Stimulated activated CD8-positive, alpha-beta memory T cell treated with anti-CD3 and anti-CD28 coated beads, Interleukin-4, amount 100 ng/mL, for 24 hours (primary cell): ENCODE measurements at regions not wholly inside any gene's neighbourhood (a gene's known extent, or its start where the extent isn't known, plus 50 kb on each side); places are given as distances from the start of the nearest gene placed in this dataset.
"Not testable (repeated sequence)": the region's sequence is repeated elsewhere in the genome, so short reads cannot be mapped to it uniquely, and the experiment has no call there.

Source experiments
- DNase-seq: peaks from one replicate; pipeline ENCODE4 v3.0.0-alpha.2; 2020; ENCODE audit warnings: low read depth

DNA sequence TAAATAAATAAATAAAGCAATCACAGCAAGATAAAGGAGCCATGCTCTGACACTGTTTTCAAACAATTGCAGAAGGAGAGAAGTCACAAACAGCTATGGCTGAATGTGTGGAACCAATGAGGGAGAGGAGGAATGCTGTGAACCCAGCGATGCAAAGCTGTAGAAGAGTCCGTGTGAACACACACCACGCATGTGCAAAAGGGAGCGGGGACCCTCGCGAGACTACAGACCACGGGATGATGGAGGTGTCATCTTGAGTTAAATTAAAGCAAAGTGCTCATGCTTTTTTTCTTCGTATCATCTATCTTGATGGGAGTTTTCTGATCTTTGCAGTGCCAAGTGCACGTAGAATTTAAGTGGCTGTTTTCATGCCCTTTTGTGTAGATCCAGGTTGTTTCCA lies 123.8 kb upstream of the CDH5 start:
- DNase-seq: no peak

DNA sequence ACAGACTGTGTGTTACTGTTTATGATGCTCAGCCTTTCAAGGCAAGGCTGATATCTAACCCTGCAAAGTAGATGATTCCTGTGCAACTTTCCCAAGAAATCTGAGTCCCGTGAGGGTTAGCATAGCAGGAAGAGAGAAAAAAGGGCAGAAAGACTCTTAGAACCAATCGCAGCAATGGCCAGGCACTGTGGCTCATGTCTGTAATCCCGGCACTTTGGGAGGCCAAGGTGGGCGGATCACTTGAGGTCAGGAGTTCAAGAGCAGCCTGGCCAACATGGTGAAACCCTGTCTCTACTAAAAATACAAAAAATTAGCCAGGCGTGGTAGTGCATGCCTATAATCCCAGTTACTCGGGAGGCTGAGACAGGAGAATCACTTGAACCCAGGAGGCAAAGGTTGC lies 124.3 kb upstream of the CDH5 start:
- not testable (repeated sequence) for DNase-seq

DNA sequence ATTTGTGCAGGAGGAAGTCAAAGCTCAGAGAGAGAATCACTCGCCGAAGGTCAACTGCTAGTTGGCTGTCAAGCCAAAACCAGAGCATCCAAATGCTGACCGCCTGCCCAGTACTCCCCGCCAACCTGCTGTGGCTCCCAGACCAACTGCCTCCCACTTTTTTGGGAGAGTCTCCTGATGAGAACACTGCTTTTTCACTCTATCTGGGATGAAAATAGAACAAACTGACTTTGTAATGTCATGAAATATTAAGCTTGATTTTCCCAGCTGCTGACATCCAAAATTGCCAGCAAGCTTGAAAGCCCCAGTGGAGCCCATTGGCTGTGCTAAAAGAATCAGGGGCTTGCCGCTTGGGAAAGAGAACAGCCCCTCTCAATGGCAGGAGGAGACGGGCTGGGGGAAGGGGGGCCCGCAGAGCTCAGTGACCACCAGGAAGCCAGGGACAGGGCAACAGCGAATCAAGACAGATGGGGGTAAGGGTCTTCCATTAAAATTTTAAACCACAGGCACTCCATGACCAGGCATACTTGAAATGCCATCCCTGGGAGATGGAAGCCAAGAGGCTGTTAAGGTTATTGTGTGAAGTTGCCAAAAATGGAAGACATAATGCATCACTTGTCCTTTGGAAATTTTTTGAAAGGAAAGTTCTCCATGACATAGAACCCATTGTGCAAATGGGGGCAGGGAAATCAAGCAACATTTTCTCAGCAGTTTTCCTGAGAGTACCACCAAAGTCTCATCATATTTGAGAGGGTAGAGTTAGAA lies 125.7 kb upstream of the CDH5 start:
- no peak for DNase-seq

DNA sequence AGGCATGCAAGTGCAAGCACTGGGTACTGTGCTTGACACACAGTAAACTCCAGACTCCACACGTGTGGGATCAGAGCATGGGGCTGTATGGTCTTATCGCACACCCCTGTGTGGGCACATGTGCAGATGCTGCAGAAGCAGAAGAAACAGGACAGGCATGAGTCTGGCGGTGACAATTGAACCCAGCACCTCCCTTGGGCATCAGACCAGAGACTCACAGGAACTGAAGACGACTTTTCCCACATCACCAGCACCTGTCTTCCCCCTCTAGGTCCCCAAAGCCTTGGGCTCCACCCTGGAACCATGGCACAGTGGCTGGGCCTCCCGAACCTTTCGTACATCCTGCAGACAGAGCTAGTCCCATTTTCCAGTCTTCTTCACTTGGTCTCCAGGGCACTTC lies 126.4 kb upstream of the CDH5 start:
- no peak for DNase-seq

DNA sequence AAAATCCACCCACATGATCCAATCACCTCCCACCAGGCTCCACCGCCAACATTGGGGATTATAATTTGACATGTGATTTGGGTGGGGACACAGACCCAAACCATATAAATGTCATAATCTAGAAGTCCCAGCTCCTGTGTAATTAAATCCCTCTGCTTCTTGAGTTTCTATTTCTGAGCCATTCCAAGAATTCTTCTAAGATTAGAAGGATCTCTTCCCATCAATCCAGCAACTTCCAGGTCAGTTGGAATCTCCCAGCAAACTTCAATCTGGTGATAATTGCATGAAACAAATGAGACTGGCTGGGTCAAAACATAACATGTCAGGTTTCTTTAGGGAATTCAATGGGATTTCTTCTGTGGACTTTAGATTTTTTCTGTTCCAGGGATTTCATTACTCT lies 127.8 kb upstream of the CDH5 start:
- DNase-seq: no peak

DNA sequence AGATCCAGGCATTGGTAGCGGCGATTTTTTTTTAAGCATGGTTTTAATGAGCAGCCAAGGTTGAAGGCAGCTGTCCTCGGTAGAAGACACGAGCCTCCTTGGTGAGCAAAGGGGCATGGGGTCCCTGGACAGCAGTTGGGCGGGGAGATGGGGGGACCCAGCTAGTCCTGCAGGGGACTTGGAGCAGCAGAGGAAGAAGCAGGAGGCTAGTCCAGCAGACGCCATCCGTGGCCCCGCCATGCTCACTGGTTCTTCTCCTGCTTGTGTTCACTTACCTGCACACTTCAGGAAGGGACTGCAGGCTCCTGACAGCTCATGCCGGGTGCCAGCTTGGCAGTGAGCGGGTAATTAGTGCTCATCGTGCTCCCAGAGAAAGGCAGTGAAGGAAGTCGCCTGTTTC lies 130.2 kb upstream of the CDH5 start:
- no peak for DNase-seq

DNA sequence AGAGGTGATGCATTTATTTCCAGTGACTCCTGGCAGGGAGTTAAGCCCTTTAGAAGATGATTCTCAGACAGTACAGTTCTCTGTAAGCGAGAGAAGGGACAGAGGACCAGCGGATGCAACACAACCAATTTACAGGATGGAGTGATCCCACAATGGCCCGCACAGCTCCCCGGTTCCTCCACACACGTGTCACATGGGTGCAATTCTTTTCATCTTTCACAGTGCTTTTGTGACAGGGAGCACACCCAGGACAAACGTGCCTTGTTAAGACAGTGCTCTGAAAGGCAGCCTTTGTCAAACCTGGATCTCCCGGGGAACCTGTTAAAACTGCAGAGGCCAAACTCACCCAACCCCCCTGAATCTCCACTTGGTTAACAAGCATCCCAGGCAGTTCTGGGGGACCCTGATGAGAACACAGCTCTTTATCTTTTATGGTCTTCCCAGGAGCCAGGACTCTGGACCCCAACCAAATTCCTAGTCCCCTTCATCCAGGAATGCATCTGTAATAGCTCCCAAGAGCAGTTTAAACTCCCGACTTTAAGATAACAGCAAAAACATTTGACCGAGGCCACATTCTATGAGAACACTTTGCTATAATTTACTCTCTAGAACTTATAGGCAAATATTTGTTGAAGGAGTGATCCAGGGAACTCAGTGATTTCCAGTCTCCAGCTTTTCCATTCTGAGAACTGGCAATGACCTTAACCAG lies 134.9 kb upstream of the CDH5 start:
- DNase-seq: no peak

DNA sequence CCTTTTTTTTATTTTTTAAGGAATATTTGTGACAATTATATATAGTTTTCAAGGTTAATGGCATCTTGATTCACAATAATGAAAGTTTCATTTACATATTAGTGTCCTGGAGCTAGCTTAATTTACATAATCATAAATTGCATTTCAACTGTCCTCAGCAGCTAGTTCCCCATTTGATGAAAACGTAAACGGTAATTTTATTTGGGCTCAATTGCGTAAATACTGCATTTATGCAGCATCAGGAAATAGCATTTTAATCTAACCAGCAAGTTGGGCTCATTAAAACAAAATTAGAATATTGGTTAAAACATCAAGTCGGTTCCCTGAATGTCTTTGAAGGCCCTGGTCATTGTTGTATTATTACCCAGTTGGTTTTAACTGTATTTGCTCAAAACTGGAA lies 136.8 kb upstream of the CDH5 start:
- DNase-seq: no peak

DNA sequence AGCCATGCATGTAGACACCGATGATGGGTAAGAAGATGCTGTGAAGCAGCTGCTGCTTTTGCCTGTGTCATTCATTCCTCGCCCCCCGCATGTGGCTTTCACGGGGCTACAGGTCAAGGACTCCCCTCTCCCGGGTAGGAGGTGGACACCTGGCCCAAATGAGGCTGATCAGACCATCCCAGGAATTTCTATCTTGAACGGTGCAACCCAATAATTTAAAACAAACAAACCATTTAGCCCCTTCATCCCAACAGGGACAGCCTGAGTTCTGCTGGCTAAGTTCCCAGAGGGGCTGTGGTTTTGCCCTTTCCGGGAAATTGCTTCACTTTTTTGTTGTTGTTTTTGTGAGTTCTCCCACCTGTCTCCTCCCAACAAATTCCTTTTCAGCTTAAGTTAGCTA lies 137.7 kb upstream of the CDH5 start:
- no peak for DNase-seq

DNA sequence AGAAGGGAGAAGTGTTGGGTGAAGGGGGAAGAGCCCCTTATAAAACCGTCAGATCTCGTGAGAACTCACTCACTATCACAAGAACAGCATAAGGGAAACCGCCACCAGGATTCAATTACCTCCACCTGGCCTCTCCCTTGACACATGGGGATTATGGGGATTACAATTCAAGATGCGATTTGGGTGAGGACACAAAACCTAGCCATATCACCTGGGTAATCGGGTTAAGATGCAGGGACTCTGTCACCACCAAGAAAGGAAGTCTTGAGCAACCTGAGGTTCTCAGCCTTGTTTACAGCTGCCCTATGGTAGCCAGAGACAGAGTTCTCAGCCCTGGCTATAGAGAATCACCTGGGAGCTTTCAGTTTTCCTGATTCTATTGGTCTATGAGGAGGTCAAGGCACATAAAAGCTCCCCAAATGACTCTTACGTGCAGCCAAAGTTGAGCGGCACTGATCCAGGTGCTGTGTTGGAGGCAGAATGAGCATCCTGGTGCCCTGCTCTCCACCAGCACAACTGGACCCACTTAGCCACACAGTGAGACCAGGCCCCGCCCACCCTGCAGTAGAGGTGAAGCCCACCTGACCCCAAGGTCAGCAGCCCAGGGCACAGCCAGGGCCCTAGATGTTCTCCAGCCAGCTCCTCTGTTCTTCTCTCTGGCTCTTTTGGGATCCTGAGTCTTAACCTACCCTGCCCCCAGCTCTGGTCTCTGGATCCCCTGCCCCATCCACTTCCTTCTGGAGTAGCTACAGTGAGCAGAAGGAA lies 138.5 kb upstream of the CDH5 start:
- DNase-seq: no peak

DNA sequence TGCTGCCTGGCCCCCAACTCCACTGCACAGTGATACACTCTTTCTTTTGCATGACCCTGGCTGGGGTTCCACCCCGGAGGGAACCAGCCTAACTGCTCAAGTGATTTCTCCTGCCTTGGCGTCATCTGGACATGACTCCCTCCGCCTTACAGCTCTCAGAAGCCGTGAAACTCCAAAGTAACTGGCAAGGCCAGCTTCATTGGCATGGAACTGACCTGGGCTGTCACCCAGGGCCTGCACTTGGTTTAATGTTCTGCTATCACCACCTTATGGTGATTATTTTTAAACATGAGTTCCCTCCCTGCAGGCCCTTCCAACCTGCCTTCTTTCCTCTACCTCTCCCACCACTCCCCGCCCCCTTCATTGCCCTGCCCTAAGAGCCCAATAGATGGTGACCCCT lies 139.7 kb upstream of the CDH5 start:
- DNase-seq: no peak

DNA sequence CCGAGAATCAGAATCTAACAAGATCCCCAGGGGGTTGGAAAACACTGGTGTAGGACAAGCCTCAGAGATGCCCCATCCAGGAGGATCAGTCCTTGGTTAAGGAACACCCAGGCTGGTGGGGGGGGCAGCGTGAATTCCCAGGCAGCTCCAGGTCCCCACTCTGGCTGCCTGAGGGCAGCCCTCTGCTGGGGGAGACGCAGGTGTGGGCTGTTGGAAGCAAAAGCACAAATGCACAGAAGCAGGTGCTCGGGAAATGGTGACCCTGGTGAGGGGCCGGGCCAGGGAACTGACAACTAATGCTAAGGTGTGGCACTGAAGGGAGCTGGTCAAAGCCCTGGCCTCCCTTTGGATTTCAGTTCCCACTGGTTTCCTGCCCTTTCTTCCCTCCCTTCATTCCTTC lies 140.8 kb upstream of the CDH5 start:
- DNase-seq: no peak

DNA sequence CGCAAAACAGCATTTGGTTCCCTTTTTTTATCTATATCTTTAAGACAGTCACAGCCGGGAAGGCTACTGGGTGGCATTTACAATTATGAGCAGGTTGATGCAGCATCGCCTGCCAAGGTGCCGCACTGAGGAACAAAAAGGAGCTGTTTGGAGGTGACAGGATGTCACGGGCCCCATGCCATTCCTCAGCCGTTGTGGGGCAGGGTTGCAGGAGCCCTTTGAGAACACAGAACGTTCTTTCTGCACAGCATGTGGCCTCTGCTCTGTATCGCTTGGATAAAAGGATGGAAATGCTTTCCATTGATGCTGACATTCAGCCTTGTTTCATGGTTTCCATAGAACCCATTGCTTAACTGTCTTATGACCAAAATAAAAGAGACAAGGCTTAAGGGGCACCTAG lies 141.9 kb upstream of the CDH5 start:
- DNase-seq: no peak

DNA sequence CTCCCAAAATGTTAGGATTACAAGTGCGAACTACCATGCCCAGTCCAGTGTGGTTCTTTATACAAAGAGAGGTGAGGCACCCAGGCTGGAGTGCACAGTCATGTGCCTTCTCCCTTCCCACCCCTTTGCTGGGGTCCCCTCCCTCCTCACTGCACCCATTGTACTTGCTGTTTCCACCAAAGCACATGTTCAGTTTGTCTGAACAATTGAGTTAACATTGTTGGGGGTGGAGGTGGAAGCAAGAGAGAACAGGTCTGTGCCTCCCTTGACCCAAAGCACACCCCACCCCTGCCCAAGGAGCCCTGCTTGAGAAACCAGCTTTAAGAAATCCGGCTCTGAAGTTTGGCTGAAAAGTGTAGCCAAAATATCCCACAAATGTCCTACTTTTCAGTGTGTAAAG lies 142.3 kb upstream of the CDH5 start:
- DNase-seq: no peak

DNA sequence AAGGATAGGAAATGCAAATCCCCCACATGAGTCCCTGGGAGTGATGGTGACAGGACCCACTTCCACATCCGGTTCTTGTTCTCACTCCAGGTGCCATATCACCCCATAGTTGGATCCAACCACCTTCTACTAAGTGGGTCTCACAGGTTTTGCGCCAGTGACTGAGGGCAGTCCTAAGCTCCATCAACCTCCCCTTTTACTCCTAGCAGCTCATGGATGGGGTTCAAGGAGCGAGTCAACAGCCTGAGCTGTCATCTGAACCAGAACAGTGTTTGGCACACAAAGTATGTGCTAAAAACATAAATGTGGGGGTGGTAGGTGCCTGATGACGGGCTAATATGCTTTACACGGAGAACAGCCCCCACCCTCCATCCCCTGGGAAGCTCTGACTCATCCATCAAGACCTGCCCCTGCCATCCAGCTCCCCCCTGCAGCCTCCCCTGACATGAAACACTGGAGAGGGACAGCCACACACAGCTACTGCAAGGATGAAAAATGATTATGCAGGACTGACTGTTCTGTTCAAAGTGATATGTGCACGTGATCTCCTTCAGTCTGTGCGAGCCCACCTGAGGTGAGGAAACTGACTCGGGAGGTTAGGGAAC lies 143.2 kb upstream of the CDH5 start:
- no peak for DNase-seq

DNA sequence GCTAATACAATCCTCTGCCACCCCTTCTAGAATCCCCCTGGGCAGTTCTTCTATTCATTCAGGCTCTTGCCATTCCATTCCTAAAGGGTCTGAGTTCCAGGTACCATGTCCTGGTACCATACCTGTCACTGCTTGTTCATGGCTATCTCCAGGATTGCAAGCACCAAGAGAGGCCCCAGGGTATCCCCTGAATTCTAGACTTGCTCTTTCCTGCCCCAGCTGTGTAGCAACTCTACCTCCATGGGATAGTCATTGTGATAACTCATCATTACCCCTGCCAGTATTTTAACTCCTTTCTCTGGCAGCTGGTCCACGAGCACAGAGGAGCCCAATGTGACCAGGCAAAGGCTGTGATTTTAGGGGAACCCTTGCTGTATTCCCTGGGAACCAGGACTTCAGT lies 143.7 kb upstream of the CDH5 start:
- no peak for DNase-seq

DNA sequence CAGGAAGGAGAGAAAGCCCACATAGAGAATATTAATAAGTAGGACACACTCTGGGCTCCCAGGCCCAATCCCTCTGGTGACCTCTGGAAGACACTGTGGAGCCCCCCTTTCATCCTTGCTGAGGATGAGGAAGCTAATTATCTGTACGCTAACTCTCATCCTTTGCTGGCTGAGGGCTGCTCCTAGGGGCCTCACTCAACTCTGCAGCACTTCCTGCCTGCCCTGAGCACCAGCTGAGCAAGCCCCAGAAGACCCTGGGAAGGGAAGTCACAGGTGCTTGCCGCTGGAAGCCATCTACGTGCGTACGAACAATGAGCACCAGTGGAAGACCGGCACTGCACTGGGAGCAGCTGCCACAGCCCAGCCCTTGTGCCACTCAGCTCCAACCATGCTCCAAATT lies 145.8 kb upstream of the CDH5 start:
- DNase-seq: no peak

DNA sequence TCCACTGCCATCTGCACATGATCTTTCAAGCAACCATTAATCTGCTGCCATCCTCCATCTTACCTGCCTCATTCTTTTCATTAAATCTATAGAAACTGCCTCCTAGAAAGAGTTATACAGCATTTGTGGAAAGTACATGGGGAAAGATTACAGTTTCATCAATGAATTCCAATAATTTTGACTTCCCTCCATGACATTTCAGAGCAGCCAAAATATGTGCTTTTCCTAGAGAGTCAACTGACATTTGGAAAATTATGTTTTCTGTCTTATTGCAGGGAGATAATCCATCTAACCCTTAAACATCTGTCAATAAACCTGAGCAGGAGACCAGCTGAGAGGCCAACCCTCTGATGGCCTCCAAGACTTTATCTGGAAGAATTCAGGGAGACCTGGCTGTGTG lies 147.0 kb upstream of the CDH5 start:
- DNase-seq: no peak

DNA sequence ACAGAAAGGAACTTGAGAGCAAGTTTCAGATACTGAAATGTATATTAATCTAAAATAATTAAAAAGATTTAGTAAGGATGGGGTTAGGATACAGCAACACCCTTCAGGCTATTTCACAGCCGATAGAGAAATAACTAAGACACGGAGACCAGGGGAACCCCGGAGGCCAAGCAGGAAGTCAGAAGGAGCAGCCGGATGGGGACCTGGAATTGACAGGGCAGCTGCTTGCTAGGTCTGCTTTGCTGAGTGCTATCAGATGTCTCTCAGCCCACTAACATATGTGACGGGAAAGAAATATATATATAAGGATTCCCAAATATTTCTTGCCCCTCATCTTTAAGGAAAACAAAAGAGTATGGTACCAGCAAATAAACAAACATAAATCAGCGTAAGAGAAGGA lies 154.1 kb upstream of the CDH5 start:
- DNase-seq: no peak

DNA sequence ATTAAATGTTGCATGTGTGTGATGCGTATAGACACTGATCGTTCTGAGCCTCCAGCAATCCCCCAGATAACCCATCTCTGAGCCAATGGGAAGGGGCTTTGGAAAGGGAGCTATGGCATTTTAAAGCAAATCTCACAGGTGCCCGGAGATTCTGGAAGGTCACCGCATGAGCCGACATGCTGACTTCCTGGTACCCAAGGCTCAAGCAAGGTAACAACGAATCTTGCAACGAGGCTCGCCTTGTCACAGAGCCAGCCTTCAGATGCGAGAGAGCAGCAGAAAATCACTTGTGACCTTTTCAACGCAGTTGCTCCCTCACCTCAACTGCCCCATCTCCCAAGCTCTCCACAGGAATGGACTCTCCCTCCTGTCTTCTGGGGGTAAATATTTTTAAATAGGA lies 154.8 kb upstream of the CDH5 start:
- no peak for DNase-seq

DNA sequence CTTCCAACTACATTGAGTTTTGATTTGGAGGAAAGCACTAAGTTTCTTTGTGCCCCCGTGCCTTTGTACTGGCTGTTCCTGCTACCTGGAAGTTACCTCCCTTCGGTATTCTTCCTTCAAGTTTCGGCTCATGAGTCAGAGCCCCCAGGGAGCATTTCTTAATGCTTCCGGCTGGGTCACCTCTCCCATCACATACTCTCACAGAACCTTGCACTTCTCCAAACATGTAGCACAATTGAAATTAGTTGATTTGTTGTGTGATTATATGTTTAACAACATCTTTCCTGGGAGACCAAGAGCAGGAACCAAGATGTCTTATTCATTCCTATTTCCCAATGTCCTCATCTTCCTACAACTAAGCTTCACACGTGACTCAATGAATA lies 158.6 kb upstream of the CDH5 start:
- DNase-seq: no peak

DNA sequence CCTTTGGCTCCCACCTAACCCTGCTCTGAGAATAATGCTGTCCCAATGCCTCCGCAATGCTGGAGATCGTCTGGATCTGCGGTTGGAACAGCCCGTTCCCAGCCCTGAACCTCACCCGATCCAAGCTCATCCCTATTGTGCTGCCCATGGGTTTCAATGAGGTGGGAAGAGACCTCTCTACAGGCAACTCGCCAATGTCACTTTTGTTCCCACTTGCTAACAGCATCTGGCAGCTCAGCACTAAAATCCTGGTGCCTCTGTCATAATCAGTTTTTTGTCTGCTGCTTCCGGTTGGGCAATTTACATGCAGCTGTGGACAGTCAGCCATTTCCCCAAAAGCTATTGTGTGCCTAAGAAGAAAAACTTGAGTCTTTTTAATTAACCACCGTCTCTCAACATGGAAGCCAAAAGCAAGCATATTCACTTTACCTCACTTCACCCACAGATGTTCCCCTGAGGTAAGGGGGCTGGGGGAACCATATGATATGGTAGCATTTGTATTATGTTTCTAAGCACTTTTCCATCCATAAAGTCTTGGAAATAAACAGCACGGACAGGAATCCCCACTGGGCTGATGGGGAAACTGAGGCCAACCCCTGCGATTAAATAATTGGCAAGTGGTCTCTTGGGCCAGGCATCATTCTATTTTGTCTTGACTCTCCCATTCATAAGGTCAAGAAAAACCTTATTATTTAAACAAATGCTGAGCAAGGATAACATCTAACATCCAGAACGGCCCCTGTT lies 159.2 kb upstream of the CDH5 start:
- no peak for DNase-seq
